IPS-18c (cell line): ENCODE measurements at regions not wholly inside any gene's neighbourhood (a gene's known extent, or its start where the extent isn't known, plus 50 kb on each side); places are given as distances from the start of the nearest gene placed in this dataset.

Source experiments
- H3K4me3 ChIP-seq: 2 replicates; pipeline ENCODE4 v1.7.0; 2013; ENCODE audit warnings: low read depth, mild to moderate bottlenecking, low read length, moderate library complexity; ENCODE audit not compliant: insufficient read depth
- H3K9me3 ChIP-seq: one replicate; pipeline ENCODE4 v1.6.1; 2013; ENCODE audit warnings: mild to moderate bottlenecking, low read length, moderate library complexity; ENCODE audit not compliant: control insufficient read depth, insufficient read depth

DNA sequence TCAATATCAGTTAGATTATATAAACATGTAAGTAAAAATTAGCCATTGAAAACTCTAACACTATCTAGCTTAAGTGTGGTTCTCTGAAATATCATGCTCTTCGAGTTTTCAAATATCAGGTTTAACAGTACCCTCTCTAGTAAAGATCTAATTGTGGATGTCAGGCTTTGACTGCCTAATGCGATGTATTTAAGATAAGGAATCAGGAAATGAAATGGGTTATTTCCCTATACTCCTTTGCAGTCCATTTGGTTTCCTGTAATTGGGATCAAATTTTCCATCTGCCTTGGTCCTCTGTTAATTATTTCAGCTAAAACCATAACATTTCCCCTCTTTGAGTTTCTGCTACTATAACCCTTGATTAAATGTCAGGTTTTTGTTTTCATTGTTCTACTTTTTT is 361.3 kb upstream of the MMS22L start:
- Histone ChIP-seq H3K4me3 (no peak overlapping the region), H3K9me3 (no peaks in the 10 kb centered on the region)

DNA sequence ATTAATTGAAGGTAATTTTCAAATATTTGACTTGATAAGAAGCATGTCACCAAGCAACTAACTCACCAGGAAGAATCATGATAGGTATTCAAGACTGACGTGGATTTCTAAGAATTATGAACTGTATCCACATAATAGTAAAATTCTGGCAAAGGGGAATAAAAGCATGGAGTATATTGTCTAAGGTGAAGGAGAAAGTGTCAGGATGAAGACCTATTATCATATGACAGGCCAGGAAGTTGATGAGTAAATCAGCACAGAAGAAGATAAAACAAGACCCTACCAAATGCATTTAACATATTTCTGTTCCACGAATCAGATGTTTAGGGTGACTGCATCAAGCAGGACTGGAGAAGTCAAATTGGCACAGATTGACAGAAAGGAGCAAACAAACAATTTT is 362.7 kb upstream of the MMS22L start:
- H3K9me3 ChIP-seq = no peaks in the 10 kb centered on the region
- no peak overlapping the region for H3K4me3 ChIP-seq

DNA sequence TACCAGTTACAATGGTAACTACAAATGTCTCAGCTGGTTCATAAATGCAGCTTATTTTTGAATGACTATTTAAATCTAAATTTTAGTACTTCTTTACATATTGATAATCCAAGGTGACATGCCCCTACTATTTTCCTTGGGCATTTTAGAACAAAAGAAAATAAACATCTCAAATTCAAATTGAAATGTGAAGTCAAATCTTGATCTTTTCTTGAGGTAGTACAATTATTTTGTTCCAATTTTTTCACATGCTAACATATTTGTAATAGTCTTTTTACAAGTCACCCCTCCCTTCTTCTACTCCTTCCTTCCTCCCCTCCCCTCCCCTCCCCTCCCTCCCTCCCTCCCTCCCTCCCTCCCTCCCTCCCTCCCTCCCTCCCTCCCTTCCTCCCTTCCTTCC is 370.1 kb upstream of the MMS22L start:
- no peaks in the 10 kb centered on the region for H3K9me3 ChIP-seq
- no peak overlapping the region for H3K4me3 ChIP-seq

DNA sequence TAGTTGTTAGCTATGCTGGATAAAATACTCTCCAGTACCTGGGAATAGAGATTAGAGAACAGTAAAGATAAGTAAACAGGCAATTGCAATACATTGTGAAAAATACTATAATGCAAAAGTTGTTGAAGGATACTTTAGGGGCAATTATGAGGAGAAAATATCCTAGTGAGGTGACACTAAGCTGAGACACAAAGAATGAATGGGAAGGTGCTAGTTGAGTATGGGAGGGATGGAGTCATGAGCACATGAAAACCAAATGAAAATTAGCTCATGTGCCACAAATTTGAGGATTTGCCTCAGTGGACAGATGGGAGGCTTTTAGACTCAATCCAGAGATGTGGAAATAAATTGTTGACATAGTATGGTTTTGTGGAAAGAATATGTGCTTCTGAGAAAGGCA is 370.5 kb upstream of the MMS22L start:
- no peaks in the 10 kb centered on the region for H3K9me3 ChIP-seq
- H3K4me3 ChIP-seq = no peak overlapping the region

DNA sequence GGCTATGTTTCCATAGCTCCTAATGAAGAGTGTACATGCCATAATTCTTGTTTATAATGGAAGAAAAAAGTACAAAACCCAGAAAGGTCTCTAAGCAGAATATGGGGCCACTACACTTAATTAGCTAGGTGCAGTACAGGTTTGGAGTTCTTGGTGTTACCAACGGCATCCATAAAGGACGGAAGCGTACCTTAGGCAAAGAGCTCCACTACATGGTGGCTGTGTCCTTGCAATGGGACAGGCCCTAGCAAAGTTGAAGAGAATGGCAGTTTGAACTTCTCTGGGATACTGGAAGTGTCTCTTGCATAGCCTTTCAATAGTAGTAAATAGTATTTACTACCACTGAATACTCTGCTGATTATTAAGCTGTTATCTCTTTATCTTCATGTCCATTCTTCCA is 371.7 kb upstream of the MMS22L start:
- Histone ChIP-seq H3K4me3 (no peak overlapping the region), H3K9me3 (no peaks in the 10 kb centered on the region)

DNA sequence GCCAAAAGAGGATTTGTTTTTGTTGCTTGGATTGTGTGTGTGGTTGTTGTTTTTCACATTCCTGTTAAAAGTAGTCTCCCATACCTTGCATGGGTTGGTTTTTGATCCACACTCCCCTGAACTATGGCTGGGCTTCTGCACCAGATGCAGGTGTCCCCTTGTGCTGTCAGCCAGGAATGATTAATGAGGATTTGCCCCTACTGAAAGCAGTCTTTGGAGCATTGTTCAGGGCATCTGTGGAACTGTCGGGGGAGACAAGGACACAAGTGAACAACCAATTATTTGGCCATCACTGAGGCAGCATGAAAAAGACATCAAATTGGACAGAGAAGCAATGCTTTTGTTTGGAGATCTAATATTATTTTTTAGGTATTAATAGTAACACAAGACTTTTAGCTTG is 373.2 kb upstream of the MMS22L start:
- Histone ChIP-seq H3K4me3 (no peak overlapping the region), H3K9me3 (no peaks in the 10 kb centered on the region)

DNA sequence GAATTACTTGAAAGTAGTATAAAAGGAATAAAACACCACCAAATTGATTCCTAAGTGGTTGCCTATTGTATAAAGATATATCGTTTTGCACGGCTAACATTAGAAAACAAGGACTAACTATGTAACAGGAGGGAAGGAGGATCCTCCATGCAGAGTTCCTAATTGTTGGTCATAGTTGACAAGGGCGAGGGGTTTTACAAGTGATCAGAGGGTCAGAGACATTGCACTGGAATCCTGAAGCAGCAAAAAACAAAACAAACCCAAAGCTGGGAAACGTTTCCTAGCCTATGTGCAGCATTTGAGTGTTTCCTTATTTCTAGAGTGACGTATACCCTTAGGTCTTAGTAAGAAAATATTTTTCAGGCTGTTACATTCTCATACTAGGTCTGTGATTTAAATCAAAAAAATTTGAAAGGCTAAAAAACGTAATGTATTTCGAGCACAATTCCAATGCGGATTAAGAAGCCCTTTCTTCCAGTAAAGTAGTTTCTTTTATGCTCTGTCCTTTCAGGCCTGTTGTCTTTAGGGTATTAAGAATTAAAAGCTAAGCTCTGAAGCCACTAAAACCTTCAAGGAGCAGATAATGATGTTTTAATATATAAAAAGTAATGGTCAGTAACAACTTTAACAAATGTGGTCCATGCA is 373.8 kb upstream of the MMS22L start:
- no peak overlapping the region for H3K4me3 ChIP-seq

DNA sequence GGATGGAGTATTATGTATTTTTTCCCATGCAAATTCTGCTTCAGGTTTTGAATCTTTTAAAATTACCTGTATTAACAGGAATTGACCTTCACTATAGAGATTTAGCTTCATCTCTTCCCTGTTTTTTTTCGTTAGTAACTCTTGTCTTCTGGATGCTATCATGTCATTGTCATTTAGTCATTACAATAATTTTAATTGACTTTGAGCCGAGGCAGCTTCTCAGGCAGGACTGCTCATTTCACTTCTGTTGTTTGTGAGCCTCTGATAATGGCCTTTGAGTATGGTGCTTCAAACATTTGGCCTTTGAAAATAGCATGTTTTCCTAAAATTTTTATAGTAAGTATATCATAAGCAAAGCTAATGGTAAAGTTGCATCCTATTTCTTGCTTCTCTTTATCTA is 375.1 kb upstream of the MMS22L start:
- H3K4me3 ChIP-seq = no peak overlapping the region
- no peaks in the 10 kb centered on the region for H3K9me3 ChIP-seq

More for the DNA sequence above, 373.8 kb upstream of the MMS22L start:
- no peaks in the 10 kb centered on the region for H3K9me3 ChIP-seq

DNA sequence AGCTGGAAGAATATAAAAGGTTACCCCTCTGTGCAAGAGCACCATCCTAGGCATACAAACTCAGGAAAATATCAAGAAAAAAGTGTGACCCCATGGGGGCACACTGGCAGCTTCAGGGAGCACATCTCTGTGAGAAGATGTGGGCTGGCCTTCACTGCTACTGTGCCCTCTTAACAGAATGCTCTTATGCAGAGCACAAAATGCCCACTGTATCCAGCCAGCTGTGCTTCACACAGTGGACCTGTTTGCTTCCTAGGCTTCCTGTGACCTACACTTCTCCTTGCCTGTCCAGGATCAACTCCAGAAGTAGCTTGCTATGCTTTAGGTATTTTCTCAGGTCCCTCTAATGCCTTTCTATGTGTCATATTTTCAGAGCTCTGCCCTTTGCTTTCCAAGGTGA is 380.2 kb upstream of the MMS22L start:
- Histone ChIP-seq H3K9me3 (no peaks in the 10 kb centered on the region), H3K4me3 (no peak overlapping the region)

DNA sequence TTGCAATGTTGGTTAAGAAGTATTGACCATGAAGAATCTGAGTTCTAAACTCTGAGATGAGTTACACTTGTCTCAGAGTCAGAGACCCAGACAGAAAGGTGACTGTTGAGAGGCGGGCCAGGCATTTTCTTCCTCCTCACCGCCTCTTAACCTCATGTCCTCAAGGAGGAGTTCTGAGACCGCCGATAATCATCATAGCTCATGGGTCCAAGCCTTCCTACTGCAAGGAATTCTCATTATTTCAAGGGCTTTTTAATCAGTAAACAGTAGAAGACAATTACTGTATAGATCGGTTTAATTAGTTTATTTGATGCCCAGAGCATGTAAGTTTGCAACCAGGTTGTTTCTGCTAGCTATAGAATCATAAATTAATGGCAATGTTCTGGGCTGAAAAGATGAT is 382.4 kb upstream of the MMS22L start:
- Histone ChIP-seq H3K9me3 (no peaks in the 10 kb centered on the region), H3K4me3 (no peak overlapping the region)

DNA sequence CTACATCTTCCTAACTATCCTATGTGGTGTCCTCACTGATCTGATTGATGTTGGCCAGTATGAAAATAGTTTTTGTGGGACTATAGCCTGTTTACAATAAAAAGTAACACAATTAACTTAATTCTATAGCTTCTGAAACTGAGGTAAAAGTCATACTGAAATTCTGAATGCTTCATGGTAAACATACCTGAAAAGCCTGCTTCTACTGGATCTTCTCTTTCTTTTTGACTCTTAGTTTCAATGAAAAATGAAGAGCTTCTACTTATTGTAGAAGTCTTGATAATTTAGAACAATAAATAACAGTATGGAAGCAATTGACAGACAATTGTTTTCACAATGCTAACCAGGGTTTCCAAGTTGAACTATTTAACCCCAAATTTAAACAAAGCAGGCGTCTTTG is 383.9 kb upstream of the MMS22L start:
- no peak overlapping the region for H3K4me3 ChIP-seq
- no peaks in the 10 kb centered on the region for H3K9me3 ChIP-seq

DNA sequence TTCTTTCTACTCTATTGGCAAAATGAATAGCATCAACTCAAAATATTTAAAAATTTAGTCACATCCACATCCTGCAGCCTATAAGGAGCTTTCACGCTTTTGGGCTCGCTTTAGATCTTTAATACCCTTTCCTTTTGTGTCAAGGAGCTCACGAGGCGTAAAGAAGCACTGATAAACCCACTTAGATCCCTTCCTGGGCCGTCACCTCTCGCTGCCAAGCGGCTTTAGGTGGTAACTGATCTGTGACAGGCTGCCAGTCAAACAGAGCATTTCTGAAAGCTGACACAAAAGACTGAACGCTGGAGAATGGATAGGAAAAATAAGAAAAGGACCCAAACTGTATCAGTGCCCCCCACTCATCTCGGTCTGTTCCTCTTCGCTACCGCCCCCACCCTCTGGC is 385.7 kb upstream of the MMS22L start:
- Histone ChIP-seq H3K9me3 (no peaks in the 10 kb centered on the region), H3K4me3 (no peak overlapping the region)

DNA sequence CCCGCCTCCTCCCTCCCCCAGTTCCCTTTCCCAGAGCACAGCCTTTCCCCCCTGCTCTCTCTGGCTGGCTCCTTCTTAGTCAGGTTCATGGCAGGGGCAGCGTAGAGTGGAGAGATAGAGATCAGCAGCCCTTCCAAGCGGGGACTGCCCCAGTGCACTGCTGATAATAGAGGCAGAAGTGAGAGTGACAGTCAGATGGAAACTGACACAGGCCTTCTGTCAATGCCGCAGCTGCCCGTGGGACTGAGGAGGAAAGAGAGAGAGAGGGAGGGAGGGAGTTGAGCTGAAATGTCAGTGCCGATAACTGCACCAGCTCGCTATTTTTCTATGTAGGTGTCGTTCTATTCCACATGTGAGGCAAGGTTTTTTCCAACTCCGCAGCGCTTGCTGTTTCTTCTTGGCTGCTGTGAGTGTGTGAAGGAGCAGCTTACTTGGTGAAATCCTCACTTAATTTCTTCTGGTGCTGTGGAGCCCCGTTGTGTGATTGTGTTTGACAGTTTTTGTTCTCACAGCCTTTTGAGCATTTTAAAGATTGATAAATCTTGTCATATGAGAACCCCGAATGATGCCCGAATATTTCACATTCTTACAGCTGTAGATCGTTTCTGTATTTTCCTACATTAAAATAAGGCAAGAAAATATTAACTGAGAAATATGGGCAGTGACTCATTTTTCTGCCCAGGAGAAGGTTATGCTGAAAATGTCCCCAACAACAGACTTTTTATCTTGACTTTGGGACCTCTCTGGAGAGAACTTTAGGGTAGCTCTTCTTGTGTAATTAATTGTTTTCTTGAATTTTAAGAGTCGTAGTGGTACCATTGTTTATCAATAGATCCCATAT is 386.4 kb upstream of the MMS22L start:
- Histone ChIP-seq H3K9me3 (no peaks in the 10 kb centered on the region), H3K4me3 (no peak overlapping the region)

DNA sequence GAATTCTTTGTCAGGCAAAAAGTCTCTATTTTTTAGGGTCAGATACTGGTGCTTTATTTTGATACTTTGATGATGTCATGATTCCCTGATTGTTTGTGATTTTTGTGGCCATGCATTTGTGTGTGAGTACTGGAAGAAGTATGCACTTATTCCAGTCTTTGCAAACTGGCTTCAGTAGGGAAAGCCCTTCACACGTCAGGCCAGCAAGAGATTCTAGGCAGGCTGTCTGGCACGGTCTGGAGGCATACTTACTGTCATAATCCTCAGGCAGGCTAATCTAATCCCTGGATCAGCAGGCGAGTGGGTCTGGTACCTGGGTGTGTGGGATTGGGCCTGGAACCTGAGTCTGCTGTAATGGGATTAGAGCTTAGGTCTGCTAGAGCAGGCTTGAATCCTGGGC is 391.8 kb upstream of the MMS22L start:
- no peaks in the 10 kb centered on the region for H3K9me3 ChIP-seq
- H3K4me3 ChIP-seq = no peak overlapping the region

DNA sequence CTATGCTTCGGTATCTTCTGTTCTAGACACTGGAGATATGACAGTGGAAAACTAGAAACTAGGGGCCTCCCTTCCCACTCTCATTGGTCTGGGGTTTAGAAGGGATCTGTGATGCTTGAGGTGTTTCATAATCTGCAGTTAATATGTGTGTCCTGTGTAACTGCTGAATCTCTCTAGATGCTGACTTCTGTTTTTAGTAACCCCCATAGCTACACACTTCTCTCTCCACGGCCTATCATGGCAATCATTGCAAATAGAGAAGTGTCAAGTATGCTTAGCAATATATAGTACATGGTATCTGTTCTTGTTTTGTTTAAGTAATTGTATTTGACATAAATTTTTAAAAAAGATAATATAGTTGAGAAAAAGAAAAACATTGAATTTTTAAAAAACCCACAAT is 394.6 kb upstream of the MMS22L start:
- H3K9me3 ChIP-seq = no peaks in the 10 kb centered on the region
- no peak overlapping the region for H3K4me3 ChIP-seq

DNA sequence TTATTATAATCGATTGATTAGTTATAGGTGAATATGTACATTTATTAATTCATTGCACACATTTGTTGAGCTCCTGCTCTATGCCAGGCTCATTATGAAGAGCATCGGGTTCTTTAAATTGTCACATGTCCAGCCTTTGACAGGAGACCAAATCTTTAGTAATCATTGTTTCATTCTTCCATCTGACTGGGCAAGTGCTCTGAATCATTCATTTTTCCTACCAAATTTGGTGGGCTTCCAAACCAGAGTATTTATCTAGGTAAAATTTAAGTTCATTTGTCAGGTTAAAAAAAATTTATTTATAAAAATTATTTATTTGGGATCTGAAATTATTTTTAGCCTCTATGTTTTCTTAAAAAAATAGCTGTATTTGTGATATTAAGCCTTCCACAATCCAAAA is 404.9 kb upstream of the MMS22L start:
- no peak overlapping the region for H3K4me3 ChIP-seq
- no peaks in the 10 kb centered on the region for H3K9me3 ChIP-seq

DNA sequence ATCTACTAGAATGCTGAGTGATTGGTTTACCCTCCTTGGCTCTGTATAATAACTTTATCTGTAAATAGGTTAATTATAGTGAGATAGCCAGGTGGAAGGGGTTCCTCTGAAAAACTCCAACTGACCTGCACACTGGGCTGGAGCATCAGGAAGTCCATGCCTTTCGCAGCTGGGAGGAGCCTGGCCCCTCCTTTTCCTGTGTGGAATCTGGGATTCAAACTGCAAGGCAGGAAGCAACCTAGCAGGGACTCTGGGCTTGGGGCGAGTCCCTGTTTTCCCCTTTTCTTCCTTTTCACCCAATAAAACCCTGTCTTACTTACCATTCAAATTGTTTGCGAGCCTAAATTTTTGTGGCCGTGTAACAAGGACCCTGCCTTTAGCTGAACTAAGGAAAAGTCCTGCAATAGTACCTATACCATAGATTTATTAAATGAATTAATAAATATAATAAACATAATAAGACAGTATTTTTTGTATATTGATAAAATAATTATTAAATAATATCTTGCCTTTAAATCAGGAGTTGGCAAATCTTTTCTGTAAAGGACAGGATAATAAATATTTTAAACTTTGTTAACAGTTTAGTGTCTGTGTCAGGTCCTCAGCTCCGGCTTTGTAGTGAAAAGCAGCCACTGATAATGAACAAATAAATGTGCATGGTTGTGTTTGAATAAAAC is 406.2 kb upstream of the MMS22L start:
- H3K9me3 ChIP-seq = no peaks in the 10 kb centered on the region
- no peak overlapping the region for H3K4me3 ChIP-seq

DNA sequence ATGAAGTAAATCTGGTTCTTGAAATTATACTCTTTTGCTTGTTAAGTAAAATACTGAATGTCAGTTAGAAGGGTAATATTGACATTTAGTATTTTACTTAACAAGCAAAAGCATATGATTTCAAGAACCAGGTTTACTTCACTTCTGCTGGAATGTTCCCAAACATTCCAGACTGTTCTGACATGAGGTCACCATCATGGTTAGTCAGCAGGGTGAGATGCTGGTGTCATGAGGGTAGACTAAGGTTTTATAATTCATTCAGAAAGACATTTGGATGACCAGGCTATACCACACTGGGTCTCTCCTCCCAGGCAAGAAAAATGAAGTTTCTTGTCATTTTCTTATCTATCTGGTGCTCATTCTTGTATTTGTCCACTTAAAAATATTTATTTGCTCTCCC is 414.4 kb upstream of the MMS22L start:
- Histone ChIP-seq H3K9me3 (no peaks in the 10 kb centered on the region), H3K4me3 (no peak overlapping the region)
